ENCODE measurements at regions not wholly inside any gene's neighbourhood (a gene's known extent, or its start where the extent isn't known, plus 50 kb on each side); places are given as distances from the start of the nearest gene placed in this dataset.

GRCh38 chr13:89816404-89816803, 1531.1 kb upstream of the MIR17HG start:
- TF ChIP-seq REST (IDR thresholded peaks at IDR 0.05), result no peak
- no peak for TF ChIP-seq RAD21 (IDR thresholded peaks at IDR 0.05)
- TF ChIP-seq GABPA (IDR thresholded peaks at IDR 0.05 in 1 of 2, conservative IDR thresholded peaks at IDR 0.05 in 1 of 2), result no peak
- TF ChIP-seq TAF1 (conservative IDR thresholded peaks at IDR 0.05), result no peak
- no peak for TF ChIP-seq JUND (IDR thresholded peaks at IDR 0.05)
- TF ChIP-seq, protein P1, sequence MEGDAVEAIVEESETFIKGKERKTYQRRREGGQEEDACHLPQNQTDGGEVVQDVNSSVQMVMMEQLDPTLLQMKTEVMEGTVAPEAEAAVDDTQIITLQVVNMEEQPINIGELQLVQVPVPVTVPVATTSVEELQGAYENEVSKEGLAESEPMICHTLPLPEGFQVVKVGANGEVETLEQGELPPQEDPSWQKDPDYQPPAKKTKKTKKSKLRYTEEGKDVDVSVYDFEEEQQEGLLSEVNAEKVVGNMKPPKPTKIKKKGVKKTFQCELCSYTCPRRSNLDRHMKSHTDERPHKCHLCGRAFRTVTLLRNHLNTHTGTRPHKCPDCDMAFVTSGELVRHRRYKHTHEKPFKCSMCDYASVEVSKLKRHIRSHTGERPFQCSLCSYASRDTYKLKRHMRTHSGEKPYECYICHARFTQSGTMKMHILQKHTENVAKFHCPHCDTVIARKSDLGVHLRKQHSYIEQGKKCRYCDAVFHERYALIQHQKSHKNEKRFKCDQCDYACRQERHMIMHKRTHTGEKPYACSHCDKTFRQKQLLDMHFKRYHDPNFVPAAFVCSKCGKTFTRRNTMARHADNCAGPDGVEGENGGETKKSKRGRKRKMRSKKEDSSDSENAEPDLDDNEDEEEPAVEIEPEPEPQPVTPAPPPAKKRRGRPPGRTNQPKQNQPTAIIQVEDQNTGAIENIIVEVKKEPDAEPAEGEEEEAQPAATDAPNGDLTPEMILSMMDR (IDR thresholded peaks at IDR 0.05; ENCODE audit: low read depth, low read length, missing input control), result no peak
- no peak for TF ChIP-seq MAX (IDR thresholded peaks at IDR 0.05)
- no peak for TF ChIP-seq SP1 (IDR thresholded peaks at IDR 0.05)
- TF ChIP-seq YY1 (IDR thresholded peaks at IDR 0.05), result no peak
- no peak for TF ChIP-seq EGR1 (IDR thresholded peaks at IDR 0.05; ENCODE audit: low read depth in 2 of 2)
- TF ChIP-seq FOXA1 (IDR thresholded peaks at IDR 0.05), result no peak
- no peak for TF ChIP-seq ATF3 (IDR thresholded peaks at IDR 0.05)
- no peak for TF ChIP-seq HNF4A (conservative IDR thresholded peaks at IDR 0.05)
- TF ChIP-seq, protein P2, sequence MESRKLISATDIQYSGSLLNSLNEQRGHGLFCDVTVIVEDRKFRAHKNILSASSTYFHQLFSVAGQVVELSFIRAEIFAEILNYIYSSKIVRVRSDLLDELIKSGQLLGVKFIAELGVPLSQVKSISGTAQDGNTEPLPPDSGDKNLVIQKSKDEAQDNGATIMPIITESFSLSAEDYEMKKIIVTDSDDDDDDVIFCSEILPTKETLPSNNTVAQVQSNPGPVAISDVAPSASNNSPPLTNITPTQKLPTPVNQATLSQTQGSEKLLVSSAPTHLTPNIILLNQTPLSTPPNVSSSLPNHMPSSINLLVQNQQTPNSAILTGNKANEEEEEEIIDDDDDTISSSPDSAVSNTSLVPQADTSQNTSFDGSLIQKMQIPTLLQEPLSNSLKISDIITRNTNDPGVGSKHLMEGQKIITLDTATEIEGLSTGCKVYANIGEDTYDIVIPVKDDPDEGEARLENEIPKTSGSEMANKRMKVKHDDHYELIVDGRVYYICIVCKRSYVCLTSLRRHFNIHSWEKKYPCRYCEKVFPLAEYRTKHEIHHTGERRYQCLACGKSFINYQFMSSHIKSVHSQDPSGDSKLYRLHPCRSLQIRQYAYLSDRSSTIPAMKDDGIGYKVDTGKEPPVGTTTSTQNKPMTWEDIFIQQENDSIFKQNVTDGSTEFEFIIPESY (IDR thresholded peaks at IDR 0.05), result no peak

All from liver (tissue), 3 donors.